Adrenal gland (tissue), 9 donors: ENCODE measurements at regions not wholly inside any gene's neighbourhood (a gene's known extent, or its start where the extent isn't known, plus 50 kb on each side); places are given as distances from the start of the nearest gene placed in this dataset.
A peak's percentile ranks its signal among the peaks of the same experiment; 100 is the strongest.

Experiments used
- DNase-seq, 7 donors: peaks; one replicate each; pipeline ENCODE4 v3.0.0-alpha.2; 2019 to 2020
- H3K27ac ChIP-seq, 5 donors: fragments of 200-600 bp; sonication (generic) in 4 of 5; 1 replicate in 3 of 5; 2 replicates in 2 of 5; pipeline versions ENCODE4 v1.5.1 to v1.8.0; 2016 to 2020; ENCODE audit warnings: mild to moderate bottlenecking in 1 of 5
- H3K27me3 ChIP-seq: fragments of 200-600 bp; 2 replicates; pipeline ENCODE4 v1.8.0; 2021
- H3K36me3 ChIP-seq, 2 donors: fragments of 200-600 bp; replicated peaks in 1 of 2; 1 replicate in 1 of 2; 2 replicates in 1 of 2; pipeline versions ENCODE4 v1.5.1 to v1.8.0; 2018 to 2022
- H3K4me1 ChIP-seq, 2 donors: fragments of 200-600 bp; replicated peaks in 1 of 2; 1 replicate in 1 of 2; 2 replicates in 1 of 2; pipeline versions ENCODE4 v1.5.1 to v1.8.0; 2018 to 2021
- H3K4me3 ChIP-seq, 4 donors: fragments of 200-600 bp; sonication (generic) in 3 of 4; one replicate each; pipeline ENCODE4 v1.5.1; 2016 to 2018
- H3K9me3 ChIP-seq, 3 donors: fragments of 200-600 bp; sonication (generic) in 1 of 3; replicated peaks in 1 of 3; 1 replicate in 2 of 3; 2 replicates in 1 of 3; pipeline versions ENCODE4 v1.5.1 to v1.8.0; 2016 to 2021
- POLR2A ChIP-seq, 2 donors: fragments of 450-650 bp; IDR thresholded peaks; one replicate each; pipeline ENCODE4 v1.6.1; 2017; ENCODE audit warnings: antibody characterized with exemption in 2 of 2, mild to moderate bottlenecking in 2 of 2, moderate library complexity in 1 of 2
- WGBS, 4 donors: extraction: QIAGEN DNeasy Blood & Tissue Kit in 2 of 4; methylation state at CpG; one replicate each; pipeline versions ENCODE4 v1.1.5 to v1.1.7; 2013 to 2017; 5-methylcytosine and 5-hydroxymethylcytosine counted together
- intact Hi-C, 2 donors: fragments of 100-400 bp; cut with DNase I; formaldehyde crosslinking; loops; one replicate each; pipeline versions ENCODE4 v1.14.1 to v1.15.0; 2022 to 2023
- TF ChIP-seq, protein P1 (sequence below), 6 experiments: fragments of 450-650 bp in 4 of 6; fragments of 200-600 bp in 2 of 6; sonication (generic) in 1 of 6; IDR thresholded peaks; 1 replicate in 5 of 6; 2 replicates in 1 of 6; pipeline versions ENCODE4 v1.5.1 to v1.8.0; 2016 to 2021; ENCODE audit warnings: antibody characterized with exemption in 6 of 6, mild to moderate bottlenecking in 2 of 6, moderate library complexity in 1 of 6
- donor health status: healthy with polysubstance abuse.
- donor health status: Bipolar disorder and iron deficiency.
- donor health status: DM: yes; HTN: yes; CAD: no.
- donor health status: DM: no; HTN: no; CAD: no.
- donor health status: DM: no; HTN: no; CAD: no.

DNA sequence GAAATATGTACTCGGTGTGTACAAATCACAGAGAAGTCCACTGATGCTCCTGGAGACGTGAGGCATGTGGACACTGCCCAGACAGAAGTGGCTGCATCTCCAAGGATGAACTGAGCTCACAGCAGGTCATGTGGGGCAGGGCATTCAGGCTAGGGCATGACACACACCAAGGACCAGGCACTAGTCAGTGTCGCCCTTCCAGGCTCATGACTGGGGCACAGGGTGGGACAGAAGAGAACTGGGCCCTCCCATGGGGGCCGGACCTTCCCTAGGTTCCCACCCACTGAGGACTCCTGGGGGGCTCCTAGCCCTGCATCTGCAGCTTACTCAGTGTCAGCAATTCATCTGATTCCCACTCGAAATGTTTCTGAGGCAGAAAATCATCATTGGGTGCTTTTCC, 256.8 kb upstream of the IRX4 start:
- TF ChIP-seq, protein P1, sequence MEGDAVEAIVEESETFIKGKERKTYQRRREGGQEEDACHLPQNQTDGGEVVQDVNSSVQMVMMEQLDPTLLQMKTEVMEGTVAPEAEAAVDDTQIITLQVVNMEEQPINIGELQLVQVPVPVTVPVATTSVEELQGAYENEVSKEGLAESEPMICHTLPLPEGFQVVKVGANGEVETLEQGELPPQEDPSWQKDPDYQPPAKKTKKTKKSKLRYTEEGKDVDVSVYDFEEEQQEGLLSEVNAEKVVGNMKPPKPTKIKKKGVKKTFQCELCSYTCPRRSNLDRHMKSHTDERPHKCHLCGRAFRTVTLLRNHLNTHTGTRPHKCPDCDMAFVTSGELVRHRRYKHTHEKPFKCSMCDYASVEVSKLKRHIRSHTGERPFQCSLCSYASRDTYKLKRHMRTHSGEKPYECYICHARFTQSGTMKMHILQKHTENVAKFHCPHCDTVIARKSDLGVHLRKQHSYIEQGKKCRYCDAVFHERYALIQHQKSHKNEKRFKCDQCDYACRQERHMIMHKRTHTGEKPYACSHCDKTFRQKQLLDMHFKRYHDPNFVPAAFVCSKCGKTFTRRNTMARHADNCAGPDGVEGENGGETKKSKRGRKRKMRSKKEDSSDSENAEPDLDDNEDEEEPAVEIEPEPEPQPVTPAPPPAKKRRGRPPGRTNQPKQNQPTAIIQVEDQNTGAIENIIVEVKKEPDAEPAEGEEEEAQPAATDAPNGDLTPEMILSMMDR (IDR thresholded peaks at IDR 0.05), result no peak
- TF ChIP-seq POLR2A (IDR thresholded peaks at IDR 0.05), result no peak
- no peaks in the 10 kb centered on the region for H3K27me3 ChIP-seq
- 75 to 82% (median 80%) methylated on average over 4 to 5 of the region's 5 CpGs for WGBS, 4 donors
- intact Hi-C loops, result no loop called here
- DNase-seq, result peak in 1 of 7 donors; percentile 25
- peaks cover 2 to 4% of the 10 kb centered on the region in 2 donors for H3K4me1 ChIP-seq
- H3K36me3 ChIP-seq, result no peaks in the 10 kb centered on the region
- no peak overlapping the region for H3K4me3 ChIP-seq
- H3K27ac ChIP-seq, result no peak overlapping the region
- H3K9me3 ChIP-seq, result no peaks in the 10 kb centered on the region

DNA sequence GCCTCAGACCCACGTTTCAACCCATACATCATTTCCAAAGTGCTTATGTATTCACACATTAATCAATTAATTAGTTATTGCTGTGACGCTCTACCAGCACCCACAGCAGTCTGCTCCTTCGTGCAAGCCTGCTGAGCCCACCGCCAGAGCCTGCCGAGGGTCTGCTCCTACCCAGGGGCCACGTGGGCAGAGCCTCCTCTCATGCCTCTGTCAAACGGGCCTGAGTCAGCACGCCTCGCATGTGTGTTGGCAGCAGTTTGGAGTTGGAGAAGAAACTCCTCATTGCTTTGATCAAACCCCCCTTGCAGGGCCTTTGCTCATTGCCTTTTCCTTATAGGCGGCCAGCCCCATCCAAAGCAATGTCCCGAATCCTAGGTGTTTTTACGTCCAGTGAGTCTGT, 256.2 kb upstream of the IRX4 start:
- intact Hi-C loops, result no loop called here
- peaks cover 4% of the 10 kb centered on the region in 2 donors for H3K4me1 ChIP-seq
- no peak overlapping the region for H3K27ac ChIP-seq
- no peaks in the 10 kb centered on the region for H3K27me3 ChIP-seq
- H3K4me3 ChIP-seq, result no peak overlapping the region
- 78 to 86% (median 81%) methylated on average over 12 of the region's 12 CpGs for WGBS, 4 donors
- TF ChIP-seq, protein P1 (IDR thresholded peaks at IDR 0.05), result no peak
- no peak for TF ChIP-seq POLR2A (IDR thresholded peaks at IDR 0.05)
- no peaks in the 10 kb centered on the region for H3K36me3 ChIP-seq
- DNase-seq, result peak in 1 of 7 donors; percentile 31
- no peaks in the 10 kb centered on the region for H3K9me3 ChIP-seq

DNA sequence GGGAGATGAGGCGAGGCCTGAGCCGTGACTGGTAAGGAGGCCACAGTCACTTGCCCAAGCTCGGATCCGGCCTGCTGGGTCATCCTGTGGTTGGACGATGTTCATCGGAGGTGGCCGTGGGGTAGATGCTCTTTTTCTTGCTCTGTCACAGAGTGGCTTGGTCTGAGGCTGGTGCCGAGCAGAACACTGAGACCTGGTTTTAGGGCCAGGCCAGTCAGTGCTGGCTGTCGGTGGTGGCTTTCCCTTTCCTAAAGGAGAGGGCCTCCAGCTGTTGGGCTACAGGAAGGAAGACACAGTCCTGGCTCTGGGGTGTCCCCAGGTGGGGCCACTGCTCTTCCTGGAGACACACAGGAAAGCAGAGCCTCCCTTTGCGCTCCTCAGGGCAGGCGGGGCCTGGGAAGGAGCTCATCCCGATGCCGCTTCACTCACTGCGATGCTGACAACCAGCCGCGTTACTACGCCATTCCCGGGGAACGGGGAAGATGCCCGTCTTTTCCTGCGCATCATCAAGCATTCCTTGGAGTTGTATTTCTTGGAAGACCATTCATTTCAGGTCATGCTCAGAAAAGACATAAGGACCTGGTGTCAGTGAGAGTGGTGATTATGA, 254.8 kb upstream of the IRX4 start:
- Histone ChIP-seq H3K4me1 (peaks cover 4% of the 10 kb centered on the region in 2 donors), H3K4me3 (no peak overlapping the region), H3K36me3 (no peaks in the 10 kb centered on the region), H3K27ac (no peak overlapping the region), H3K9me3 (no peaks in the 10 kb centered on the region), H3K27me3 (no peaks in the 10 kb centered on the region)
- no peak for TF ChIP-seq POLR2A (IDR thresholded peaks at IDR 0.05)
- TF ChIP-seq, protein P1 (IDR thresholded peaks at IDR 0.05), result no peak
- intact Hi-C loops, result no loop called here
- WGBS, 4 donors, result 86 to 92% (median 91%) methylated on average over 12 to 21 of the region's 21 CpGs
- peak in 1 of 7 donors; percentile 43 for DNase-seq

DNA sequence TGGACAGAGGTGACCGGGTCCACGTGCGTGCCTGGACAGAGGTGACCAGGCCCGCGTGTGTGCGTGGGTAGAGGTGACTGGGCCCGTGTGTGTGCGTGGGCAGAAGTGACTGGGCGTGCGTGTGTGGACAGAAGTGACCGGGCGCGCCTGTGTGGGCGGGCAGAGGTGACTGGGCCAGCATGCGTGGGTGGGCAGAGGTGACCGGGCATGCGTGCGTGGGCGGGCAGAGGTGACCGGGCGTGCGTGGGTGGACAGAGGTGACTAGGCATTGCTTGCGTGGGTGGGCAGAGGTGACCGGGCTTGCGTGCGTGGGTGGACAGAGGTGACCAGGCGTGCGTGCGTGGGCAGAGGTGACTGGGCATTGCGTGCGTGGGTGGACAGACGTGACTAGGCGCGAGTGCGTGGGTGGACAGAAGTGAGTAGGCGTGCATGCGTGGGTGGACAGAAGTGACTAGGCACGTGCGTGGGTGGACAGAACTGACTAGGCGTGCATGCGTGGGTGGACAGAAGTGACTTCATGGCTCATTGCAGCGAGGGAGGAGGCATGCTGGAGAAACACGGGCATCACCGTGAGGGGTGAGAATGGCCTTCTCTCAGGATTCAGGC, 254.1 kb upstream of the IRX4 start:
- TF ChIP-seq, protein P1 (IDR thresholded peaks at IDR 0.05), result no peak
- H3K9me3 ChIP-seq, result no peaks in the 10 kb centered on the region
- H3K27ac ChIP-seq, result no peak overlapping the region
- no peak overlapping the region for H3K4me3 ChIP-seq
- no peaks in the 10 kb centered on the region for H3K27me3 ChIP-seq
- no peaks in the 10 kb centered on the region for H3K36me3 ChIP-seq
- 86 to 92% (median 90%) methylated on average over 44 of the region's 44 CpGs for WGBS, 4 donors
- DNase-seq, result no peak
- peaks cover 4% of the 10 kb centered on the region in 2 donors for H3K4me1 ChIP-seq
- intact Hi-C loops, result no loop called here
